Inferior parietal cortex (tissue), 1 donor: ENCODE measurements at regions not wholly inside any gene's neighbourhood (a gene's known extent, or its start where the extent isn't known, plus 50 kb on each side); places are given as distances from the start of the nearest gene placed in this dataset.

Source experiments
- DNase-seq: peaks from one replicate; pipeline ENCODE4 v3.0.0-alpha.2; 2016; ENCODE audit errors: extremely low spot score

DNA sequence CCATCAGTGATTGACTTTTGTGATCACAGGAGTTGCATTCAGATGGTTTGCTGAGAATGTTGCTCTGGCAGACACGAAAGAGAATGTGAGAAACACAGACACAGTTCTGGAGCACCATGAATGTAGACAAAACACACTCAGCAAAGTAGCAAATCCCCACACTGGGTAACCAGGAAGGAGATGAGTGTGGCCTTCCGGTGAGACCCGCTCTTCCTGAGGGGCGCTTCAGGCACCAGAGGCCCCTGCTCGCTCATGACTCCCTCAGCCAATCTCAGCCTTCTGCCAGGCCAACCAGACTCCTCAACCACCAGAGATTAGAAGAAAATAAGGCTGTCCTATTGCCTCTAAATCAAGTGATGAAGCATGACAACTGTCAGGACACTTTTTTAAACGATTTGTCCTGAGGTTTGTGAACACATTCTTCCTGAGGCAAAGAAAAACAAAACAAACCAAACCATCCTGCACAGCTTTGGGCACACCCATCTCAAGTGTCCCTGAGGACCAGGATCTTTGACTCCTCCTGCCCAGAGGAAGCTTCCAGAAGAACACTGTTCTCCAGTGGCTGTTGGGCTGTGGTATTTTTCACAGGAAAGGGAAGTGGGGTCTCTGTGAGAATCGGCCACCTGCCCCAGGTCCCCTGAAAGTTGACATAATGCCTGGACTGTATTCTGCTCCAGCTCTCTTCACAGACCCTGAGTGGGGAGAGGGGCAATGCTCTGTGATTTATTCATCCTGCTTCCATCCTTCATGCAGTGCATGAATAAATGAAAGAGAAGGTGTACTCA, 152.8 kb downstream of the BCL11A start:
- DNase-seq = no peak

DNA sequence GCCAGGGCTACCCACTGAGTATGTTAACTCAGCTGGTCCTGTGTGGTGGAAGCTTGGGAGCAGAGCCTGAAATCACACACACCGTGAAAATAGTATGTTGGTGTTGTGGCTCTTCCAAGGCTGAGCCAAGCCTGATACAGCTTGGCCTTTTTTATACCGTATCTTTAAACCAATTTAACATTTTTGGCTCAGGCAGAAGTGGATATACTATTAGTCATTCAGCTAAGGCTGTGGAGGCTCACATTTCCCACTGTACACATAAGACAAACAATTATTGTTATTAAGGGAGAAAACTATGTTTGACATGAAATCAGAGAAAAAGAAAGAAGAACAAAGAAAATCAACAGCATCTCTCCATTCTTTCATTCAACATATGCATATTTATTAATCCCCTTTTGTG, 159.0 kb downstream of the BCL11A start:
- no peak for DNase-seq

DNA sequence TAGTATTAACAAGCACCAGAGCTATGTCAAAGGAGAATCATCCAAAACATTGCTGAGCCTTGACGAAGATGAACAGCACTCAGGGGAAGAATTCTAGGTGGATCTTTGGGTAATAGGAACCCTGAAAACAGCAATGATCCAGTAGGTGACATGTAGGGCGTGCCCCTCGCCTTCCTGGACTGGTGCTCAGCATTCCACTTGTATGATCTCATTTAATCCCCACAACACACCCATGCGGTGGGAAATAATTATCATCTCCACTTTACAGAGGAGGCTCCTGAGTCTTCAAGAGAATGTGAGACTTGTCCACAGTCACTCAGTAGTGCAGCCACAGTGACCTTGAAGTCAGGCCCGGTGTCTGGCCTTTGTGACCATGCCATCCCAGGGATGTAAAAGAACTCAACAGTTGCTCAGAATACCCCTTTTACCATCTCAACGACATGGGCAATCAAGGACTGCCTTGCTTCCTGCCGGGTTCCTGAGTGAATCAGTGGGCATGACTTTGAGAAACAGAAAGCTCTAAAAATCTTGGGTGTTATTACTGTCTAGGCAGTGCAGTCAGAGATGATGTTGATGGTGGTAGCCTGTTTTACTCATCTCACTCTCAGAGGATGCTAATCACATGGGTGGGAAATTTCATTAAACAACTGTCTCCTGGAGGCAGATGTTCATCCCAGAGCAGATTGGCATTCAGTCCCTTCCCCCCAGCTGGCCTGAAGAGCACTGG, 161.6 kb downstream of the BCL11A start:
- DNase-seq = no peak

DNA sequence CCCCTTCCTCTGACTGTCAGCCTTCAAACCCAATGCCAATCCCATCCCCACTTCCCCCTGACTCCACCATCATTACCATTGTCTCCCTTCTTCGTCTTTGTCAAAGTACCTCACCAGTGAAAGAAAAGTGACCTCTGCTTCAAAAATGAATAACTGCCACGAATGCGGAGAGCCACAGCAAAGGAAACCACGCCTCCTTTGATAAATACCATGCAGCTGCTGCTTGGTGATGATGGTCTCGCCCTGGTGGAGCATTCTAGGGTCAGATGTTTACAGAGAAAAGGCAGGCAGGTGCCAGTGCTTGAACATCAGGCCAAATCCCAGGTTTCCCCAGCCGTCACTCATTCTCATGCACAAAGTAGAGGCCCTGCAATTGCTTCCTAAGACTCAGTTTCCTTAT, 162.2 kb downstream of the BCL11A start:
- no peak for DNase-seq

DNA sequence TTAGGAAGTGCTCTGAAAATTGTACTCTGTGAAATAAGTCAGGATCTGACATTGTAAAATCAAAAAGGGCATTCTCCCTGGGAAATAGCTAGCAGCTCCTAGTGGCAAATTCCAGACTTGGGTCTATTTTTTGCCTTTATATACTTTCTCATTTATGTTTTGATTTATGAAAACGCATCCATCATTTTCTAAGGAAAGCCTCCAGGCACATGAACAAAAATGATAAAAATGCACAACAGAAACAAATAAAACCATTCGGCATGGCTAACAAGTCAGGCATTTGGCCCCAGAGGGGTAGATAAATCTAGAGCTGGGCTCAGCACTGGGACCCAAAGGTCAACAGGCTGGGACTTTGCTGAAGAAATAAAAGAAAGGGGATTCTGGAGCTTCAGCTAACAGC, 167.0 kb downstream of the BCL11A start:
- no peak for DNase-seq

DNA sequence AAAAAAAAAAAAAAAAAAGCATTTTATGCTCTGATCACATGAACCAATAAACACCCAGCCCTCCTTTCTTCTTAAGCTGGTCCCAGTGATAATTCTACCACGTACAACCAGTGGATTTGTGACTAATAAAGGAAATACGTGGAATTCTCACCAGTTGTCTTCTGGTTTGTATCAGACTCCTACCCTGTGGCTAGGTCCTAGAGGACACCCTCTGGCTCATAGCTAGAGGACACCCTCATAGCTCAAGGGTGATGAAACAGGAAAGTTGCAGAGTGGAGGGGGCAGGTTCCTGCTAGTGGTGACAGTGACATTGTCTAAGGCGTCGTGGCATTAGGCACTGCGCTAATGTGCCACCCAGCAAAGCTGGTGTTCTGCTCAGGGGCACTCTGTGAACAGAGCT, 167.8 kb downstream of the BCL11A start:
- no peak for DNase-seq

DNA sequence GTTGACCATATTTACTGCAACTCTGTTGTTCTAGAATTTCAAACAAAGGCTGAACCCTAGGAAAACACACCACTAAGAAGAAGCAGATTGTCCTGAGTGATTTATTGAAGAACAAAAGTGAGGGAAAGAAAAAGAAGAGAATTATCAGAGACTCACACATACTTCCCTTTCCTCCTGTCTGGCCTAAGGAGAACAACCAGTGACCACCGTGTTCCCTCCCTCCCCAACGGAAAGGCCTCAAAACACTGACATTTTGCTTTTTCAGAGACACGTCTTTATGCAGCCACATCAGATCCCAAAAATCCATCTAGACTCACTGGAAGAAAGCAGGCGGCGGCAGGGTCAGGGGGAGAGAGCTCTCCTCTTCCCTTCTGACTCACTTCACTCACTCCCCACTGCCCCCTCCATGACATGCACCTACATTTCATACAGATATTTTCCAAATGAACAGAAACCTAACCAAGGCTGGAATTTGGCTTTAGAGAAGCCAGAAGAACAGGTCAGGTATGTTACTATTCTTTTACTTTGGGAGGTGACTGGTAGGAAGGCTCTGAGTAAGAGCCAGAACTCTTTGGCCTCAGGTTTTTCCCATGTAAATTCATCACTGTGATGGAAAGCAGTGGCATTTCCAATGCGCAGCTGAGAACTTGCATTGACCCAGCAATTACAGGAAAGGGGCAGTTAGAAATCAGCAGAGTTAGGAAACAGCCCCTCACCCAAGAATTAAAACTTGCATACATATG, 169.9 kb downstream of the BCL11A start:
- DNase-seq = no peak

DNA sequence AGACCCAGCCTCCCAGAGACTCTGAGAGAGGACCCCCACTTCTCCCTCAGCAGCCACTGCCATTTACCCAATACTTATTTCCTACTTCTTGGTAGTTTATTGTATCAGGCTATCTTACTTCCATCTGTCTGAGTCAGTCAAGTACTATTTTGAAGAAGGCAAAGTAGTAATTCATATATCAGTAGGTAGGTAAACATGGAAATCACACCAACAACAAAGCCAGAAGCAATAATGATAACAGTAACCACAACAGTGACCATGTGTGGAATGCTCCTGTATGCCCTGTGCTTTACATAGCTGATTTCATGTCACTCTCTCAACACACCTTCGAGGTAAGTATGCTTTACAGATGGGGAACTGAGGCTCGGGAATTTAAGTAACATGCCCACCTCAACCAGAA, 173.0 kb downstream of the BCL11A start:
- no peak for DNase-seq

DNA sequence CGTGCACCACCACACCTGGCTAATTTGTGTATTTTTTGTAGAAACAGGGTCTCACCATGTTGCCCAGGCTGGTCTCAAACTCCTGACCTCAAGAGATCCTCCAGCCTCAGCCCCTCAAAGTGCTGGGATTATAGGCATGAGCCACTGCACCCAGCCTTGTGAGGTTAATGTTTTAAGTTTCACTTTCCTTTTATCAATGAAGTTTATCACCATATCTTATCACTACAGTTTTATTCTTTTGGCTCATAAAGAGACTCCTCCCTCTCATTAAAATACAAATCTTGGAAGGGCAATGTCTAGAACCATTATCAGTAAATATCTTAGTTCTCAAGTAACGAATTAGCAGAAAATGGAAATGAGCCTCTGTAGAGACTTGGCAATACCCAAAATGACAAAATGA, 173.8 kb downstream of the BCL11A start:
- DNase-seq = no peak

DNA sequence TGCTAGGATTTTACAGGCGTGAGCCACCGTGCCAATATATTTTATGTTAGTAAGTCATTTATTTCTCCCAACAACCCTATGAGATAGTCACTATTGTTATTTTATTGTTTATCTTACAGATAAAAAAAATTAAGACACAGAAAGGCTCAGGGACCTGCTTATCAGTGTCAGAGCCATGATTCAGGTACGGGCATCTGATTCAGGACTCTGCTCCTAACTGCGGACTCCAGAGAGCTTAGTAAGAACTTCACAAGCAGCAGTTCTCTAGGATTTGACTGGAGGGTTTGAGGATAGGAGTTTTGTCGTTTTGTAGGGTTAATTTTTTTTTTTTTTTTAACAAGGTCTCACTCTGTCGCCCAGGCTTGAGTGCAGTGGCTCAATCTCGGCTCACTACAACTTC, 174.2 kb downstream of the BCL11A start:
- no peak for DNase-seq

DNA sequence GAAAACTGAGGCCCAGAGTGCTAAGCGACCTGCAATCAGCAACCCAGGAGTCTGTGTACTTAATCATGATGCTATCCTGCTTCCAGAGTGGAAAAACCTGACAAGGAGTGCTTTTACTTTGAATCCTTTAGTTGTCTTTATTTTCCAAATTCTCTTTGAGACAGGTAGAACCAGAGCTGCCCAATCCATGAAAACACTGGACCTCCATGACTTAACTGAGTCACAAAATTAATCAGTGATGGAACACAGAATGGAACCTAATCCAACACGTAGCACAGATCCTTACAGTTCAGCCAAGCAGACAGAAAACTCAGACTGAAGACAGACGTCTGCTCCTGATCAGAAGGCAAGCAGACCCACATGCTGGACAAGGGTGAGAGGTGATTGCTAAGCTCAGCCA, 175.6 kb downstream of the BCL11A start:
- no peak for DNase-seq

DNA sequence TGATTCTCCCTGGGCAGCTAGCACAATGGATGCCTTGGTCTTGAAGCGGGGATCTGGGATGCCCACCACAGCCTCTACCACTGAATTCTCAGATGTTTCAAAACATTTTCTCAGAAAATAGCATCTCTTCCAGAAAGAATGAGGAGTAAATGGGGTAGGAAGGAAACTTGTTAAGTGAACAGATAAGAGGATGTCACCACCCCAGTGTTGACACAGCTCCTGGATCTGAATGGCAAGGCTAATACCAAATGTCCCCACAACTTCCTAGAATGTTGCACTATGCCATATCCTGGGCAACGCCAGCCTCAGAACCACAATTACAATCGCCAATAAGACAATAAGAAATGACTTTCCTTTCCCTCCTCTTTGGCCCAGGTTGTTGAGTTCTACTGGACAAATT, 177.2 kb downstream of the BCL11A start:
- DNase-seq = no peak

DNA sequence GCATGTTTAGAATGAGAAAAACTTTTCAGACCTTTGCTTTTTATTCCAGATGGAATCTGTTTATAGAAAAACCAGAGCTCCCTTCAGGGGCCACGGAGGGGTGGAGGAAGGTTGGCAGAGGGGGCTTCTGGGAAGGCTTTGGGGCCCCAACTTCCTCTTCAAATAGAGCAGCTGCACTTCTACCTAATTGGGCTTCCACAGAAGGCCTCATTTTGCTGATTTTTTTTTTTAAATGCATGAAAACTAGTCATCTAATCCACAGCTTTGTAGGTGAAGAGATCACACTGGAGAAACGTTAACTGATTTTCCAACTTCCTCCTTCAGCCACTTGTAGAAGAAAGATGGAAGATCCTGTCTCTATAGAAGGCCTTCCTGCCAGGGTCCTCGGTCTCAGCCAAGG, 181.8 kb downstream of the BCL11A start:
- DNase-seq = no peak

DNA sequence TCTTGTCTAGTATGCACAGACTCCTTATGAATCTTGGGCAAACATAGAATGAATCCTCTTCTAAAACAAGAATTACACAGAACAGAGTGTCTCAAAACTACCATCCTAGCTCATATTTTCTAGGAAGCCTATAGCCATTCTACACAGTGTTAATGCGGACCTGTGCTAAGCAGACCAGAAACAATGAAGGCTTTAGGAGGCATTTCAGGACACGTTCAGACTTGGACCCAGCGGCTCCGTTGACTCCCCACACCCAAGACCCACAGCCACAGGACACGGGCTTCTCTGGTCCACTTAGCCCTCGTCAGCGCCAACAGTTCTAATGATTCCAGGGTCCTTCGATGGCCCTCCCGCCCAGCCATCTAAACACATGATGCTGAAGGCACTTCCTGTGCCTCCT, 182.2 kb downstream of the BCL11A start:
- no peak for DNase-seq

DNA sequence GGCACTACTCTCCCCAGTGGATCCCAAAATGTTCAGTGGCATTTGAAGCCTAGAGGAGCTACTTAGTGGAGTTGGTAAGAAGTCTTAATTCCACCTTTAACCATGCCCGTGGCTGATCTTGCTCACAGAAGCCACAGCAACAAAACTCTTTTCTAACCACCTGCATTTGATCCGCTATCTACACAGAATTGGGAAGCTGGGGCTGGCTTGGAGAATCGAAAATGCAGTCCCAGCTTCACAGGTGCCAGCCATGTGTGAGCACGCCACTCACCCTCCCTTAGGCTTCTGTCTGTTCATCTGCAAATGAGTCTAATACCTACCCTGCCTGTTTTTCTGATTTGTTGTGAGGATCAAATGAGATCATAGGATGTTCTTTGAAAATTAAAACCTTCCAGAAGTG, 182.6 kb downstream of the BCL11A start:
- no peak for DNase-seq

DNA sequence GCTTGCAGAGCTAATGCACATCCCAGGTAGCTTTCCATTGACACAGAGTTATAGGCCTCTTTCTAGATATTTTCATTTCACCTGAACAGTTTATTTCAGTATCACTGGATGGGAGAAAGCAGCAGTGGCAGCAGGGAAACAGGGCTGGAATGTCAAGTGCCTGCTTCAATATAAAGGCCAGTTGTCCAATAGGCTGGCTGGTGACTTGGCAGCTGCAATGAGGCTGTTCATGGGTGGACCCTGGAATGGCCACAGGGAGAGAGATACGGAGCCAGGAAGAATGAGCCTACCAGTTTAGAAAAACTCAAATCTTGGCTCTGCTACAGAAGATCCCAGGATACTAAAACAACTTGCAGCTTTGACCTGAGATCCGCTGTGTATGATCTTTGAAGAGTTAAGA, 185.0 kb downstream of the BCL11A start:
- no peak for DNase-seq

DNA sequence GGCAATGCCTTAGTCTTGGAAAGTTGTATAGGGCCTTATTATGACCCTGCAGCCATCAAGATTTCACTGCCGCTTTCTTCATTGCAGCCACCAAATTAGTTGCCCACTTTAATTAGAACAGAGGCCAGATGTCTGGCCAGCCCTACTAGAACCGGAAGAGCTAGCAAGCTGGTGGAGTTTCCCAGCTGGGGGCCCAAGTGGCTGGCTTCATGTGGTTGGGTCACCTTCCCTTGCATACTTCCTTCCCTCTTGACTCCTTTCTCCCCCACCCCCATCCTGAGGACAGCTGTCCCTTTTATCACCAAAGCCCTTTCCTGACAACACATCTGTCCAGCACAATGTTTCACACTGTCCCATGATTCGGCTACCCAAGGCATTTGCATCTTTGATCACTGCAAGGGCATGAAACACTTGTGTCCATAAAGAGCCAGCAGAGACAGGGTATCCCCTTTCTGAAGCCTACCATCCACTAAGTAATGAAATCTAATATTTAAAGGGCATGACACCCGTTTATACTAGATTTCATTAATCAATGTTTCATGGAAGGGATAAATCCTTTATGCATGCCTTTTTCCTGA, 187.2 kb downstream of the BCL11A start:
- DNase-seq = no peak

DNA sequence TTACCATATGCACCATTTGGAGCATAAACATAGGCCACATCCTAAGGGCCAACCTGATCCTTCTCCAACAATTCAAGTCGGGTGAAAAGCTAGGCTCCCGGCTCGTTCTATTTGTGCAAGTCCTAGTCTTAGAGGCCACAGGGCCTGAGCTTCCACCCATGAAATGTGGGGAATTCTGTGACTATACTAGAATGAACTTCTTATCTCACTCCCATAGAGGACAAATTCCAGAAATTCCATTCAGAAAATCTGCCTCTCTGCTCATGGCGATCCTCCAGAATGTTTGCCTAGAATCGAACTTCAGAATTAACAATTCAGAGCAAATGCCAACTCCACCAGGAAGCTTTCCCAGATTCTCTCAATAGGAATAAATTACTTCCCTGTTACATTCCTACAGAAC, 187.9 kb downstream of the BCL11A start:
- no peak for DNase-seq

DNA sequence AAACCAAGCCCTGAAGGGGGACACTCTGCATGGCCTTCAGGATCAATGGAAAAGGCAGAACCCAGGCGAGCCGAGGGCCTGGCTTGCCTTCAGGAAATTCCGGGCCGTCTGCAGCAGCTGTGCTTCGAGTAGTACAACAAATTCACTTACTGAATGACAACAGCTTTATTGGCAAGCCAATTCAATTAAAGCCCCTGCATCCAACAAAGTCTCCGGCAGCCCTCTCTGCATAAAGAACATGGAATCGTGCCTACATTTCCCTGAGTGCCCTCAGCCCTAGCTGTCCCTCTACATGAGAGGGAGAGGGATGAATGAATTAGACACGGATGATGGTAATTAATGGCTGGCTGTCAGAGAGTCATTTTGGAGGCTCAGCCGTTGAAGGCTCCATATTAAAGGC, 189.0 kb downstream of the BCL11A start:
- no peak for DNase-seq

DNA sequence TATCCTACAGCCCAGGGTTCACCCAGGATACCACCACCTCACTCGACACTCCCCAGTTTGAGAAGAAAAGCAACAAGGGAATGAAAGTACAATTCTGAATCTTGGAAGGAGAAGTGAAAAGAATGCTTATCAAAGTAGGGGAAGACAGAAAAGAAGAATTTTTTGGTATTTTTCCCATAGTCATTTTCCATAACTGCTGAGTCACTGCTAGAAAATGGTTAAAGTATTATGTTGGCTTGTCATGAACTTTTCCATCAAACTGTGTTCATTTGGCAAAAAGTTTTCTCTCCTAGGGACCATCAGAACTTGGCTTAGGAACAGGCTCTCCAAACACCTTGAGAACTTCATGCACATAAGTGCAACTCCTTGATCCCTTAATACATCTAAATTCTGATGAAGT, 192.0 kb downstream of the BCL11A start:
- no peak for DNase-seq

DNA sequence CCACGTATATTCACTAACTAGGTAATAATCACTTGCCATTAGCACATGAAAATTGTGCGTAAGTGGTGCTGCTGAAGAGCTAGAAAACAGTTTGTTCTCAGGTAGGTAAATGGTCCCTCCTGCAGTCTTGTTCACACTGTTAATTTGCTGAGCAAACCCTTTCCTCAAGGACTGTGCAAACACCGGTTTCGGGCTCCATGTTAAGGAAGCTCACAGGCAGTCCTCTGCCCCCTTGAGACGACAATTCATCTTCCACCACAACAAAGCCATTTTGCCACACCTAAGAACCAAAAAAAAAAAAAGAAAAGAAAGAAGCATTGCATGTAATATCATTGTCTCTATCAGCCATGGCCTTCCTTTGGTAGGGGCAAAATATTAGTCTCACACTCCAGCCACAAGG, 193.9 kb downstream of the BCL11A start:
- no peak for DNase-seq

DNA sequence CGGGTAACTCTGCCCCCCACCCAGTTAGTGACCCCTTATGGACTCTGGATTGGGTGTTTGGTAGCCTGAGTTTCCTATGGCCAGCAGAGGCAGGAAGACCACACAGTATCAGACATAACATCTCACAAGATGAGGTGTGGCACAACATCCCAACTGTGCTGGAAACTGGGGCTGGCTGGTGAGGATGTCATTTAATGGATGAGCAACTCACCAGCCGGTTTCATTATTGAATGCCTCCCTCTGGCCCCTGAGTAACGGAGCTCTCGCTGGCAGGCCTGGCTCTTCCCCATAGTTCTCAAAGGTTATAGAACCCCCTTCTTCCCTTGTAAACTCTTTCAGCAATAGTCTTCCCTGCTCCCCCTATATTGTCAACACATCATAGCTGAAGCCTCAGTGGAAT, 195.0 kb downstream of the BCL11A start:
- DNase-seq = no peak

DNA sequence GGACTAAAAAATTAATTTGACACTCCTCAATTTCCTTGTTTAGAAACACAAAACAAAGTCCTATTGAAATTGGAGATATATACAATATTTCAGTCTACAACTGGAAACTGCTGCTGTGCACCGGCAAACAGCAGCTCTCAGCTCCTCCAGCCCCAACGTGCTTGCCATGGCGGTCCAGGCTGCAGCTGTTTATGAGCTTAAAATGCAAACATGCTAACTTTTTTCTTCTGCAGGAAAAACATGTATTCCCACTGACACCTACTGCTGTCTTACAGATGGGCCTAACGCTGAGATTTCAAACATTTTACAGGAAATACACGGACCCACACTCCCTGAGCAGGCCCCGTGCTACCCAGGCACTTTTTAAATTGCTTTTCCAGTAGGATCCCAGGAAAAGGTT, 195.5 kb downstream of the BCL11A start:
- no peak for DNase-seq
